Gastrocnemius medialis (tissue), 4 donors: ENCODE measurements at regions not wholly inside any gene's neighbourhood (a gene's known extent, or its start where the extent isn't known, plus 50 kb on each side); places are given as distances from the start of the nearest gene placed in this dataset.

Experiments
- POLR2A ChIP-seq, 2 donors: fragments of 450-650 bp; IDR thresholded peaks; one replicate each; pipeline ENCODE4 v1.6.1; 2017; ENCODE audit warnings: antibody characterized with exemption in 2 of 2, mild to moderate bottlenecking in 2 of 2, moderate library complexity in 2 of 2
- TF ChIP-seq, protein P1 (sequence below), 5 experiments: fragments of 450-650 bp in 3 of 5; fragments of 200-600 bp in 2 of 5; sonication (generic) in 2 of 5; IDR thresholded peaks in 4 of 5; conservative IDR thresholded peaks in 1 of 5; 1 replicate in 4 of 5; 2 replicates in 1 of 5; pipeline ENCODE4 v1.5.1; 2016 to 2019; ENCODE audit warnings: antibody characterized with exemption in 5 of 5, mild to moderate bottlenecking in 3 of 5, moderate library complexity in 3 of 5

DNA sequence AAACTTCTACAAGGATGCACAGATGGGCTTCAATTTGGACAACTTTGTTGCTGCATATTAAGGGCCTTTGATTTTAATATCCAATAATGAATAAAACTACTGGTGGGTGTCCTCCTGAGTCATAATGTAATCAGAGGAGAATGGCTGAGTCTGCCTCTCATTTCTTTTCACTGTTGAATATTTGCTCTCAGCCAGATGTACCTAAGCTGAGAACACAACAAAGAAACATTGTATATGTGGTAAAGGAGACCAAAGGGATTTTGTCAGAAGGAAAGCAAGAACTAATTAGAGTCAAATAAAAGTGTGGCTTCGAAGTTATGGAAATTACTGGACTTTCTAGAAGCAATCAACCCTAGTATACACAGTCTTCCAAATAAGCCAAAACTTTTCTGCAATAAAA is 131.0 kb upstream of the BET1 start:
- TF ChIP-seq, protein P1, sequence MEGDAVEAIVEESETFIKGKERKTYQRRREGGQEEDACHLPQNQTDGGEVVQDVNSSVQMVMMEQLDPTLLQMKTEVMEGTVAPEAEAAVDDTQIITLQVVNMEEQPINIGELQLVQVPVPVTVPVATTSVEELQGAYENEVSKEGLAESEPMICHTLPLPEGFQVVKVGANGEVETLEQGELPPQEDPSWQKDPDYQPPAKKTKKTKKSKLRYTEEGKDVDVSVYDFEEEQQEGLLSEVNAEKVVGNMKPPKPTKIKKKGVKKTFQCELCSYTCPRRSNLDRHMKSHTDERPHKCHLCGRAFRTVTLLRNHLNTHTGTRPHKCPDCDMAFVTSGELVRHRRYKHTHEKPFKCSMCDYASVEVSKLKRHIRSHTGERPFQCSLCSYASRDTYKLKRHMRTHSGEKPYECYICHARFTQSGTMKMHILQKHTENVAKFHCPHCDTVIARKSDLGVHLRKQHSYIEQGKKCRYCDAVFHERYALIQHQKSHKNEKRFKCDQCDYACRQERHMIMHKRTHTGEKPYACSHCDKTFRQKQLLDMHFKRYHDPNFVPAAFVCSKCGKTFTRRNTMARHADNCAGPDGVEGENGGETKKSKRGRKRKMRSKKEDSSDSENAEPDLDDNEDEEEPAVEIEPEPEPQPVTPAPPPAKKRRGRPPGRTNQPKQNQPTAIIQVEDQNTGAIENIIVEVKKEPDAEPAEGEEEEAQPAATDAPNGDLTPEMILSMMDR (IDR thresholded peaks at IDR 0.05 in 4 of 5, conservative IDR thresholded peaks at IDR 0.05 in 1 of 5), result no peak
- TF ChIP-seq POLR2A (IDR thresholded peaks at IDR 0.05), result no peak
